ENCODE measurements at regions not wholly inside any gene's neighbourhood (a gene's known extent, or its start where the extent isn't known, plus 50 kb on each side); places are given as distances from the start of the nearest gene placed in this dataset.

- no peak for TF ChIP-seq ZFP36 (IDR thresholded peaks at IDR 0.05; ENCODE audit: low read depth, low read length, partially characterized antibody)
- TF ChIP-seq ZFPM2 (CRISPR knock-in tag; IDR thresholded peaks at IDR 0.05), result no peak
Measured at GRCh38 chr13:48782429-48782840, 128.7 kb downstream of the CYSLTR2 start (continued).

GRCh38 chr13:48783181-48783630 lies 129.5 kb downstream of the CYSLTR2 start:
- TF ChIP-seq ZBTB34 (CRISPR knock-in tag; IDR thresholded peaks at IDR 0.05) (no peak), NFIC (IDR thresholded peaks at IDR 0.05) (peak; percentile 76), CXXC5 (CRISPR knock-in tag; IDR thresholded peaks at IDR 0.05) (no peak), ZNF197 (CRISPR knock-in tag; IDR thresholded peaks at IDR 0.05; ENCODE audit: low read depth) (no peak), ZNF239 (CRISPR knock-in tag; IDR thresholded peaks at IDR 0.05) (no peak), CEBPG (CRISPR knock-in tag; IDR thresholded peaks at IDR 0.05) (no peak), CEBPG (tag; conservative IDR thresholded peaks at IDR 0.05 in 1 of 2, IDR thresholded peaks at IDR 0.05 in 1 of 2) (peak in 1 of 2 experiments; percentile 69; a peak in 3 of 4 replicates), CEBPB (tag; IDR thresholded peaks at IDR 0.05) (peak; percentile 62), ZNF121 (CRISPR knock-in tag; conservative IDR thresholded peaks at IDR 0.05) (no peak), TSHZ1 (CRISPR knock-in tag; IDR thresholded peaks at IDR 0.05) (no peak)
- Histone ChIP-seq H3K9me3 (replicated peaks; ENCODE audit: control insufficient read depth, insufficient read depth, low read depth, low read length) (no peaks in the 10 kb centered on the region), H3K4me2 (ENCODE audit: insufficient read depth, low read length) (no peak overlapping the region), H3K27ac (ENCODE audit: extremely low read depth, low read depth, low read length) (no peak overlapping the region), H3K36me3 (ENCODE audit: control insufficient read depth, insufficient read depth, low read length) (no peaks in the 10 kb centered on the region), H3K79me2 (ENCODE audit: control insufficient read depth, insufficient read depth, low read length) (no peaks in the 10 kb centered on the region), H3K4me3 (no peak overlapping the region), H3K9me1 (ENCODE audit: control insufficient read depth, insufficient read depth, low read length) (no peaks in the 10 kb centered on the region), H3K27me3 (ENCODE audit: control insufficient read depth in 2 of 2, insufficient read depth in 2 of 2, low read length in 2 of 2) (no peaks in the 10 kb centered on the region; a peak in 1 of 5 replicates), H2AFZ (ENCODE audit: low read depth, low read length) (no peak overlapping the region), H3K4me1 (replicated peaks in 1 of 2; ENCODE audit: control insufficient read depth in 2 of 2, insufficient read depth in 2 of 2, low read length in 2 of 2) (no peaks in the 10 kb centered on the region), H4K20me1 (replicated peaks; ENCODE audit: control insufficient read depth, insufficient read depth, low read length) (no peaks in the 10 kb centered on the region), H3K9ac (ENCODE audit: insufficient read depth in 1 of 2, low read depth in 2 of 2, low read length in 2 of 2) (no peak overlapping the region)
- peak in 1 of 4 experiments; percentile 6 for DNase-seq (ENCODE audit: extremely low read depth in 1 of 4, low spot score in 3 of 4)
- in situ Hi-C loops (cut with MboI) (no loop called here), intact Hi-C loops (cut with micrococcal nuclease) (no loop called here)
- ChIA-PET POLR2A (interaction anchor here (0.6 kb wide), 1 partner anchor 114 kb away, joined by 3 read pairs; no protein-coding TSS in a partner anchor), CTCF (ENCODE audit: low intra/inter-chr PET ratio) (no interaction called here)
- BruUV-seq (replicated peaks), result no TSS peak
- no peak for ATAC-seq
- FAIRE-seq, result no peak
- 9% methylated on average over 6 of the region's 7 CpGs for WGBS (ENCODE audit: insufficient coverage, low coverage, missing lambda C conversion rate)

Data from K562 (cell line).